HEK293 (cell line): ENCODE measurements at regions not wholly inside any gene's neighbourhood (a gene's known extent, or its start where the extent isn't known, plus 50 kb on each side); places are given as distances from the start of the nearest gene placed in this dataset.
A peak's percentile ranks its signal among the peaks of the same experiment; 100 is the strongest.

Experiments
- CTCF ChIA-PET: fragments of 350-600 bp; formaldehyde crosslinking; extraction: SDS; loops from one replicate; lab custom pipeline; 2021; ENCODE audit warnings: antibody characterized with exemption; lab: Yijun Ruan, JAX
- POLR2A ChIA-PET: fragments of 300-600 bp; formaldehyde crosslinking; extraction: SDS; loops from one replicate; lab custom pipeline; 2020; ENCODE audit warnings: antibody characterized with exemption, inconsistent platforms; lab: Yijun Ruan, JAX
- H3K27ac ChIP-seq: fragments of 200-500 bp; sonication (Bioruptor generic); 2 replicates; pipeline ENCODE4 v1.5.1; 2014; ENCODE audit warnings: low read depth, low read length, control low read depth, inconsistent platforms; ENCODE audit errors: extremely low read depth
- H3K36me3 ChIP-seq, 2 experiments: fragments of 200-500 bp in 1 of 2; sonication (Bioruptor generic) in 1 of 2; 1 replicate in 1 of 2; 2 replicates in 1 of 2; pipeline ENCODE4 v1.5.1; 2014 to 2017; ENCODE audit warnings: inconsistent platforms in 2 of 2, low read length in 2 of 2; ENCODE audit not compliant: control insufficient read depth in 2 of 2, insufficient read depth in 1 of 2
- H3K4me1 ChIP-seq: fragments of 200-500 bp; sonication (Bioruptor generic); 2 replicates; pipeline ENCODE4 v1.5.1; 2014; ENCODE audit warnings: mild to moderate bottlenecking, low read length, inconsistent platforms; ENCODE audit not compliant: control insufficient read depth, insufficient read depth
- H3K4me3 ChIP-seq: 2 replicates; pipeline ENCODE4 v1.5.1; 2011; ENCODE audit warnings: low read depth, mild to moderate bottlenecking, control low read depth, low read length, moderate library complexity
- H3K9me3 ChIP-seq: fragments of 200-500 bp; sonication (Bioruptor generic); 2 replicates; pipeline ENCODE4 v1.5.1; 2014; ENCODE audit warnings: low read depth, low read length, inconsistent platforms; ENCODE audit not compliant: control insufficient read depth, insufficient read depth
- HOXD13 ChIP-seq: sonication (generic); formaldehyde crosslinking; IDR thresholded peaks from 2 replicates; pipeline ENCODE4 v1.8.0; 2022; ENCODE audit warnings: missing genetic modification reagents, borderline replicate concordance
- MZF1 ChIP-seq: fragments of 450-650 bp; formaldehyde crosslinking; IDR thresholded peaks from 2 replicates; pipeline ENCODE4 v1.5.1; 2017; ENCODE audit warnings: missing biosample characterization, missing genetic modification characterization, borderline replicate concordance
- PRDM1 ChIP-seq: fragments of 450-650 bp; formaldehyde crosslinking; IDR thresholded peaks from 2 replicates; pipeline ENCODE4; 2016; ENCODE audit warnings: missing biosample characterization, missing genetic modification characterization
- RBAK ChIP-seq: fragments of 450-650 bp; formaldehyde crosslinking; IDR thresholded peaks from 2 replicates; pipeline ENCODE4 v1.5.1; 2016; ENCODE audit warnings: missing biosample characterization, missing genetic modification characterization
- ZBTB21 ChIP-seq: fragments of 450-650 bp; formaldehyde crosslinking; IDR thresholded peaks from 2 replicates; pipeline ENCODE4 v1.5.1; 2017; ENCODE audit warnings: missing biosample characterization, missing genetic modification characterization
- ZNF10 ChIP-seq: fragments of 450-650 bp; formaldehyde crosslinking; IDR thresholded peaks from 2 replicates; pipeline ENCODE4 v1.5.1; 2017; ENCODE audit warnings: missing biosample characterization, missing genetic modification characterization
- ZNF16 ChIP-seq: fragments of 450-650 bp; formaldehyde crosslinking; IDR thresholded peaks from 2 replicates; pipeline ENCODE4 v1.5.1; 2016; ENCODE audit warnings: low read depth, missing biosample characterization, missing genetic modification characterization
- ZNF169 ChIP-seq: fragments of 450-650 bp; formaldehyde crosslinking; IDR thresholded peaks from 2 replicates; pipeline ENCODE4 v1.5.1; 2016; ENCODE audit warnings: missing biosample characterization, missing genetic modification characterization
- ZNF19 ChIP-seq: fragments of 450-650 bp; formaldehyde crosslinking; IDR thresholded peaks from 2 replicates; pipeline ENCODE4; 2016; ENCODE audit warnings: missing biosample characterization, missing genetic modification characterization, low read depth
- ZNF202 ChIP-seq: fragments of 450-650 bp; formaldehyde crosslinking; IDR thresholded peaks from 2 replicates; pipeline ENCODE4 v1.5.1; 2016; ENCODE audit warnings: missing biosample characterization, missing genetic modification characterization, borderline replicate concordance
- ZNF23 ChIP-seq: fragments of 450-650 bp; formaldehyde crosslinking; IDR thresholded peaks from 2 replicates; pipeline ENCODE4 v1.5.1; 2016; ENCODE audit warnings: missing biosample characterization, missing genetic modification characterization, borderline replicate concordance
- ZNF48 ChIP-seq: fragments of 450-650 bp; formaldehyde crosslinking; IDR thresholded peaks from 2 replicates; pipeline ENCODE4 v1.5.1; 2016; ENCODE audit warnings: missing biosample characterization, missing genetic modification characterization
- ZNF571 ChIP-seq: fragments of 450-650 bp; formaldehyde crosslinking; IDR thresholded peaks from 2 replicates; pipeline ENCODE4 v1.5.0; 2017; ENCODE audit warnings: missing biosample characterization, missing genetic modification characterization
- ZNF654 ChIP-seq: fragments of 450-650 bp; formaldehyde crosslinking; IDR thresholded peaks from 2 replicates; pipeline ENCODE4 v1.5.1; 2016; ENCODE audit warnings: low read depth, missing biosample characterization, missing genetic modification characterization
- ZNF664 ChIP-seq: fragments of 450-650 bp; formaldehyde crosslinking; IDR thresholded peaks from 2 replicates; pipeline ENCODE4 v1.5.1; 2016; ENCODE audit warnings: missing biosample characterization, missing genetic modification characterization
- ZNF747 ChIP-seq: fragments of 450-650 bp; formaldehyde crosslinking; IDR thresholded peaks from 2 replicates; pipeline ENCODE4 v1.5.1; 2016; ENCODE audit warnings: missing biosample characterization, missing genetic modification characterization
- ZNF843 ChIP-seq: fragments of 450-650 bp; formaldehyde crosslinking; IDR thresholded peaks from 2 replicates; pipeline ENCODE4 v1.5.1; 2016; ENCODE audit warnings: missing biosample characterization, missing genetic modification characterization
- ZSCAN30 ChIP-seq: fragments of 450-650 bp; IDR thresholded peaks from 2 replicates; pipeline ENCODE4 v1.5.1; 2018; ENCODE audit warnings: missing biosample characterization, mild to moderate bottlenecking, missing genetic modification characterization, moderate library complexity
- TF ChIP-seq, protein P1 (sequence below): fragments of 450-650 bp; formaldehyde crosslinking; IDR thresholded peaks from 2 replicates; pipeline ENCODE4 v1.5.1; 2017; ENCODE audit warnings: missing biosample characterization, missing genetic modification characterization
- TF ChIP-seq, protein P2 (sequence below): fragments of 450-650 bp; formaldehyde crosslinking; IDR thresholded peaks from 2 replicates; pipeline ENCODE4 v1.5.1; 2016; ENCODE audit warnings: missing biosample characterization, missing genetic modification characterization, borderline replicate concordance
- TF ChIP-seq, protein P3 (sequence below): fragments of 450-650 bp; formaldehyde crosslinking; IDR thresholded peaks from 2 replicates; pipeline ENCODE4 v1.5.1; 2016; ENCODE audit warnings: missing biosample characterization, missing genetic modification characterization
- TF ChIP-seq, protein P4 (sequence below): fragments of 450-650 bp; formaldehyde crosslinking; IDR thresholded peaks from 2 replicates; pipeline ENCODE4 v1.5.1; 2016; ENCODE audit warnings: missing biosample characterization, missing genetic modification characterization

DNA sequence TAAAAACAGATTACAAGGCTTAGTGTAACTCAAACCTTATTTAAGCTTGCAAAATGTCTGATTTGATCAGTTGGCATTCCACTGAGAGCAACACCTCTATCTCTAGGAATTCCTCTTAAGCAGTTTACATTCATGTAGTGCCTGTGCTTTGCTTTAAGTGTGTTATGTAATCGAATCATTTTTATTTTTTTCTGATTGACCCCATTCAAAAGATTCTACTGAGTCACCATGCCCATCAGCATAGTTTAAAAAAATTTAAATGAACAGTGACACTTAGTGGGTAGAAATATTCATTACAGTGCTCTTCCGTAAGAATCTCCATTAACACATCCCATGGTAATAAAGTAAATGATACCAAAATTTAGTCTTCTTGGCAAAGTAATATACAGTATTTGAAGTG is 67.8 kb upstream of the SLC4A10 start:
- TF ChIP-seq ZNF664 (tag by site-specific recombination) = no peak
- TF ChIP-seq, protein P1, sequence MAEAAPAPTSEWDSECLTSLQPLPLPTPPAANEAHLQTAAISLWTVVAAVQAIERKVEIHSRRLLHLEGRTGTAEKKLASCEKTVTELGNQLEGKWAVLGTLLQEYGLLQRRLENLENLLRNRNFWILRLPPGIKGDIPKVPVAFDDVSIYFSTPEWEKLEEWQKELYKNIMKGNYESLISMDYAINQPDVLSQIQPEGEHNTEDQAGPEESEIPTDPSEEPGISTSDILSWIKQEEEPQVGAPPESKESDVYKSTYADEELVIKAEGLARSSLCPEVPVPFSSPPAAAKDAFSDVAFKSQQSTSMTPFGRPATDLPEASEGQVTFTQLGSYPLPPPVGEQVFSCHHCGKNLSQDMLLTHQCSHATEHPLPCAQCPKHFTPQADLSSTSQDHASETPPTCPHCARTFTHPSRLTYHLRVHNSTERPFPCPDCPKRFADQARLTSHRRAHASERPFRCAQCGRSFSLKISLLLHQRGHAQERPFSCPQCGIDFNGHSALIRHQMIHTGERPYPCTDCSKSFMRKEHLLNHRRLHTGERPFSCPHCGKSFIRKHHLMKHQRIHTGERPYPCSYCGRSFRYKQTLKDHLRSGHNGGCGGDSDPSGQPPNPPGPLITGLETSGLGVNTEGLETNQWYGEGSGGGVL (tag by site-specific recombination) = no peak
- TF ChIP-seq ZBTB21 = no peak
- peak; percentile 24; the same call in 1 of the 2 replicates for TF ChIP-seq ZNF654
- TF ChIP-seq, protein P2, sequence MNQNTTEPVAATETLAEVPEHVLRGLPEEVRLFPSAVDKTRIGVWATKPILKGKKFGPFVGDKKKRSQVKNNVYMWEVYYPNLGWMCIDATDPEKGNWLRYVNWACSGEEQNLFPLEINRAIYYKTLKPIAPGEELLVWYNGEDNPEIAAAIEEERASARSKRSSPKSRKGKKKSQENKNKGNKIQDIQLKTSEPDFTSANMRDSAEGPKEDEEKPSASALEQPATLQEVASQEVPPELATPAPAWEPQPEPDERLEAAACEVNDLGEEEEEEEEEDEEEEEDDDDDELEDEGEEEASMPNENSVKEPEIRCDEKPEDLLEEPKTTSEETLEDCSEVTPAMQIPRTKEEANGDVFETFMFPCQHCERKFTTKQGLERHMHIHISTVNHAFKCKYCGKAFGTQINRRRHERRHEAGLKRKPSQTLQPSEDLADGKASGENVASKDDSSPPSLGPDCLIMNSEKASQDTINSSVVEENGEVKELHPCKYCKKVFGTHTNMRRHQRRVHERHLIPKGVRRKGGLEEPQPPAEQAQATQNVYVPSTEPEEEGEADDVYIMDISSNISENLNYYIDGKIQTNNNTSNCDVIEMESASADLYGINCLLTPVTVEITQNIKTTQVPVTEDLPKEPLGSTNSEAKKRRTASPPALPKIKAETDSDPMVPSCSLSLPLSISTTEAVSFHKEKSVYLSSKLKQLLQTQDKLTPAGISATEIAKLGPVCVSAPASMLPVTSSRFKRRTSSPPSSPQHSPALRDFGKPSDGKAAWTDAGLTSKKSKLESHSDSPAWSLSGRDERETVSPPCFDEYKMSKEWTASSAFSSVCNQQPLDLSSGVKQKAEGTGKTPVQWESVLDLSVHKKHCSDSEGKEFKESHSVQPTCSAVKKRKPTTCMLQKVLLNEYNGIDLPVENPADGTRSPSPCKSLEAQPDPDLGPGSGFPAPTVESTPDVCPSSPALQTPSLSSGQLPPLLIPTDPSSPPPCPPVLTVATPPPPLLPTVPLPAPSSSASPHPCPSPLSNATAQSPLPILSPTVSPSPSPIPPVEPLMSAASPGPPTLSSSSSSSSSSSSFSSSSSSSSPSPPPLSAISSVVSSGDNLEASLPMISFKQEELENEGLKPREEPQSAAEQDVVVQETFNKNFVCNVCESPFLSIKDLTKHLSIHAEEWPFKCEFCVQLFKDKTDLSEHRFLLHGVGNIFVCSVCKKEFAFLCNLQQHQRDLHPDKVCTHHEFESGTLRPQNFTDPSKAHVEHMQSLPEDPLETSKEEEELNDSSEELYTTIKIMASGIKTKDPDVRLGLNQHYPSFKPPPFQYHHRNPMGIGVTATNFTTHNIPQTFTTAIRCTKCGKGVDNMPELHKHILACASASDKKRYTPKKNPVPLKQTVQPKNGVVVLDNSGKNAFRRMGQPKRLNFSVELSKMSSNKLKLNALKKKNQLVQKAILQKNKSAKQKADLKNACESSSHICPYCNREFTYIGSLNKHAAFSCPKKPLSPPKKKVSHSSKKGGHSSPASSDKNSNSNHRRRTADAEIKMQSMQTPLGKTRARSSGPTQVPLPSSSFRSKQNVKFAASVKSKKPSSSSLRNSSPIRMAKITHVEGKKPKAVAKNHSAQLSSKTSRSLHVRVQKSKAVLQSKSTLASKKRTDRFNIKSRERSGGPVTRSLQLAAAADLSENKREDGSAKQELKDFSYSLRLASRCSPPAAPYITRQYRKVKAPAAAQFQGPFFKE (tag by site-specific recombination) = no peak
- no peak for TF ChIP-seq ZNF16
- TF ChIP-seq, protein P3, sequence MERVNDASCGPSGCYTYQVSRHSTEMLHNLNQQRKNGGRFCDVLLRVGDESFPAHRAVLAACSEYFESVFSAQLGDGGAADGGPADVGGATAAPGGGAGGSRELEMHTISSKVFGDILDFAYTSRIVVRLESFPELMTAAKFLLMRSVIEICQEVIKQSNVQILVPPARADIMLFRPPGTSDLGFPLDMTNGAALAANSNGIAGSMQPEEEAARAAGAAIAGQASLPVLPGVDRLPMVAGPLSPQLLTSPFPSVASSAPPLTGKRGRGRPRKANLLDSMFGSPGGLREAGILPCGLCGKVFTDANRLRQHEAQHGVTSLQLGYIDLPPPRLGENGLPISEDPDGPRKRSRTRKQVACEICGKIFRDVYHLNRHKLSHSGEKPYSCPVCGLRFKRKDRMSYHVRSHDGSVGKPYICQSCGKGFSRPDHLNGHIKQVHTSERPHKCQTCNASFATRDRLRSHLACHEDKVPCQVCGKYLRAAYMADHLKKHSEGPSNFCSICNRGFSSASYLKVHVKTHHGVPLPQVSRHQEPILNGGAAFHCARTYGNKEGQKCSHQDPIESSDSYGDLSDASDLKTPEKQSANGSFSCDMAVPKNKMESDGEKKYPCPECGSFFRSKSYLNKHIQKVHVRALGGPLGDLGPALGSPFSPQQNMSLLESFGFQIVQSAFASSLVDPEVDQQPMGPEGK = no peak
- TF ChIP-seq ZNF23 (tag by site-specific recombination) = no peak
- no peak for TF ChIP-seq HOXD13 (CRISPR knock-in tag)
- POLR2A ChIA-PET = no interaction called here
- H3K27ac ChIP-seq = no peak overlapping the region
- CTCF ChIA-PET = interaction anchor here (0.6 to 1.2 kb wide), 3 partner anchors 24 to 1469 kb away, joined by 3 to 7 read pairs (median 4); no protein-coding TSS in a partner anchor
- H3K4me1 ChIP-seq = no peaks in the 10 kb centered on the region
- no peaks in the 10 kb centered on the region for H3K36me3 ChIP-seq
- no peaks in the 10 kb centered on the region for H3K9me3 ChIP-seq
- H3K4me3 ChIP-seq = no peak overlapping the region

DNA sequence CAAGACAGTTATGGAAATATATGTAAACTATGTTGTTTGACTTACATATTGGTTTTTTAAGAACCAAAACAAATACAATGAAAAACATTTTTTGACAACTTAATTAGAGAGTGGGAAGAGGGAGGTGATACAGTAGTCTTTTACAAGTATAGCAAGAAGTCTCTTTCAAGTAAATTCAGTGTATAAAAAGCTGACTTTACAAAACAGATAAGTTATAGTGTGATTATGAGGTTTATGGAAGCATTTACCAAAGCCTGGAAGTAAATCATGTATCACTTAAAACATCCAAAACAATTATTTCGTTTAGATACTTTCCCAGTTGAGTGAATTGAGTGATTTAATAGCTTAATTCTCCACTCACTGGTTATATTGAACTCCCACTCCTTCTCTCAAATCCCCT is 66.7 kb upstream of the SLC4A10 start:
- Histone ChIP-seq H3K27ac (no peak overlapping the region), H3K4me1 (no peaks in the 10 kb centered on the region), H3K36me3 (no peaks in the 10 kb centered on the region), H3K4me3 (no peak overlapping the region), H3K9me3 (no peaks in the 10 kb centered on the region)
- ChIA-PET POLR2A (no interaction called here), CTCF (interaction anchor here (0.7 to 1.0 kb wide), 3 partner anchors 24 to 306 kb away, joined by 3 to 4 read pairs (median 4); no protein-coding TSS in a partner anchor)
- no peak for TF ChIP-seq ZNF747 (tag by site-specific recombination)
- TF ChIP-seq ZNF843 = no peak
- TF ChIP-seq, protein P3 = no peak
- no peak for TF ChIP-seq ZNF19 (tag by site-specific recombination)
- TF ChIP-seq RBAK (tag by site-specific recombination) = no peak
- no peak for TF ChIP-seq ZNF202 (tag by site-specific recombination)
- no peak for TF ChIP-seq ZNF571 (tag by site-specific recombination)
- TF ChIP-seq ZNF48 (tag by site-specific recombination) = no peak
- no peak for TF ChIP-seq ZSCAN30
- TF ChIP-seq ZNF169 (tag by site-specific recombination) = no peak
- TF ChIP-seq MZF1 = no peak
- TF ChIP-seq ZNF10 (tag by site-specific recombination) = no peak
- TF ChIP-seq PRDM1 (tag by site-specific recombination) = no peak
- TF ChIP-seq, protein P4, sequence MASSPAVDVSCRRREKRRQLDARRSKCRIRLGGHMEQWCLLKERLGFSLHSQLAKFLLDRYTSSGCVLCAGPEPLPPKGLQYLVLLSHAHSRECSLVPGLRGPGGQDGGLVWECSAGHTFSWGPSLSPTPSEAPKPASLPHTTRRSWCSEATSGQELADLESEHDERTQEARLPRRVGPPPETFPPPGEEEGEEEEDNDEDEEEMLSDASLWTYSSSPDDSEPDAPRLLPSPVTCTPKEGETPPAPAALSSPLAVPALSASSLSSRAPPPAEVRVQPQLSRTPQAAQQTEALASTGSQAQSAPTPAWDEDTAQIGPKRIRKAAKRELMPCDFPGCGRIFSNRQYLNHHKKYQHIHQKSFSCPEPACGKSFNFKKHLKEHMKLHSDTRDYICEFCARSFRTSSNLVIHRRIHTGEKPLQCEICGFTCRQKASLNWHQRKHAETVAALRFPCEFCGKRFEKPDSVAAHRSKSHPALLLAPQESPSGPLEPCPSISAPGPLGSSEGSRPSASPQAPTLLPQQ (tag by site-specific recombination) = no peak
